Calu3 (cell line): ENCODE measurements at regions not wholly inside any gene's neighbourhood (a gene's known extent, or its start where the extent isn't known, plus 50 kb on each side); places are given as distances from the start of the nearest gene placed in this dataset.

Source experiments
- BruUV-seq: library from RNA; stranded (reverse); fragments of 400-500 nt; replicated peaks from 2 replicates; lab custom pipeline; 2021; lab: Mats Ljungman, UMichigan
- CTCF ChIA-PET: fragments of 300-600 bp; sonication (Branson Sonifier 250); formaldehyde crosslinking; loops from one replicate; lab custom pipeline; 2022; ENCODE audit warnings: antibody characterized with exemption; lab: Charles Lee
- DNase-seq: peaks from one replicate; pipeline ENCODE4 v3.0.0; 2022
- H3K27ac Mint-ChIP-seq: one replicate; pipeline ENCODE4 v1.8.0; 2022; ENCODE audit warnings: mixed read lengths; ENCODE audit not compliant: unreplicated experiment
- H3K27me3 Mint-ChIP-seq: one replicate; pipeline ENCODE4 v1.8.0; 2022; ENCODE audit warnings: mixed read lengths; ENCODE audit not compliant: unreplicated experiment
- H3K36me3 Mint-ChIP-seq: one replicate; pipeline ENCODE4 v1.8.0; 2022; ENCODE audit warnings: mild to moderate bottlenecking, moderate library complexity, mixed read lengths; ENCODE audit not compliant: insufficient read depth, unreplicated experiment
- H3K4me1 Mint-ChIP-seq: one replicate; pipeline ENCODE4 v1.8.0; 2022; ENCODE audit warnings: mild to moderate bottlenecking, low read depth, mixed read lengths; ENCODE audit not compliant: unreplicated experiment
- H3K4me3 Mint-ChIP-seq: one replicate; pipeline ENCODE4 v1.8.0; 2022; ENCODE audit warnings: mild to moderate bottlenecking, low read depth, moderate library complexity, mixed read lengths; ENCODE audit not compliant: unreplicated experiment
- H3K9me3 Mint-ChIP-seq: one replicate; pipeline ENCODE4 v1.8.0; 2022; ENCODE audit warnings: low read depth, mixed read lengths; ENCODE audit not compliant: unreplicated experiment
- CTCF ChIP-seq: fragments of 200-600 bp; IDR thresholded peaks from one replicate; pipeline ENCODE4 v1.8.0; 2022; ENCODE audit warnings: antibody characterized with exemption; ENCODE audit not compliant: unreplicated experiment
- intact Hi-C: fragments of 100-400 bp; cut with micrococcal nuclease; formaldehyde crosslinking; loops from one replicate; pipeline ENCODE4 v1.10.0; 2022; ENCODE audit not compliant: unreplicated experiment

DNA sequence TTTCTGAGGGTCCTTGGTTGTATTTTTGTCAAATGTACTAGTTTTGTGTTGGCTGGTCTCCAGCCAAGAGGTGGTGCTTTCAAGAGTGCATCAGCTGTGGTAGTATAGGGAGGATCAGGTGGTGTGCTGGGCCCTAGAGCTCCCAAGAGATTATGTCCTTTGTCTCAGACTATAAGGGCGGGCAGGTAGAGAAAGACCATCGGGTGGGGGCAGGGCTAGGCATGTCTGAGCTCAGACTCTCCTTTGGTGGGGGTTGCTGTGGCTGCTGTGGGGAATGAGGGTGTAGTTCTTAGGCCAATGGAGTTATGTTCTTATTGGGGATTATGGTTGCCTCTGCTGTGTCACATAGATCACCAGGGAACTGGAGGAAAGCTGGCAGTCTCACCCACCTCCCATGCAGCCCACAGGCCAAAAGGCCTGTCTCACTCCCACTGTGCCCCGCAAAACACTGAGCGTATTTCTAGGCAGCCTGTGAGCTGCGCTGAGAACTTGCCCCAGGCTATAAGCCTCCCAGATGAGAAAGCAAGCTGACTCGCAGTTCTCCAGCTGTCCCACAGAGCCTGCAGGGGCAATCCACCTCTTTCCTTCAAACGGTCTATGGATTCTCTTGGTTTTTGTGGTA, 1066.7 kb downstream of the GRM8 start:
- no TSS peak for BruUV-seq
- intact Hi-C loops, result no loop called here
- H3K4me1 Mint-ChIP-seq, result no peaks in the 10 kb centered on the region
- H3K27me3 Mint-ChIP-seq, result no peaks in the 10 kb centered on the region
- H3K4me3 Mint-ChIP-seq, result no peak overlapping the region
- CTCF ChIA-PET, result no interaction called here
- DNase-seq, result no peak
- no peak for TF ChIP-seq CTCF
- H3K27ac Mint-ChIP-seq, result no peak overlapping the region
- H3K36me3 Mint-ChIP-seq, result no peaks in the 10 kb centered on the region
- peaks cover 3% of the 10 kb centered on the region for H3K9me3 Mint-ChIP-seq

DNA sequence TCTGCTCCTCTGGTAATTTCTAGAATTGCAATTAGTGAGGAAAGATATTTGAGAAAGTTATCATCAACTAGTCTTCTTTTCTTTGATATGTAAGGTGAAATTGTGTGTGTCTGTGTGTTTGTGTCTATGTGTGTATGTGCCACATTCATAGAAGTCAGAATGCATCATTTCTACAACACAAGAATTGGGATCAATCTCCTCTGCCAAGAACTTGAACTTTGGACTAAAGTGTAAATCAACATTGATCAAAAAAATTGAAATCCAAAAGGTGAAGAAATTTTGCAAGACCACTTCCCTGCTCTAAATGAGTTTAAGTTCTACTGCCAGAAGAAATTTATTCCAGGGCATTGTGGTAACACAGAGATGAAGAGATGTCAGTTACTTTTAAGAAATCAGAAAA, 1072.8 kb downstream of the GRM8 start:
- CTCF ChIA-PET, result no interaction called here
- Mint-ChIP-seq H3K9me3 (peaks cover 3% of the 10 kb centered on the region), H3K4me3 (no peak overlapping the region), H3K27me3 (no peaks in the 10 kb centered on the region), H3K27ac (no peak overlapping the region), H3K36me3 (no peaks in the 10 kb centered on the region), H3K4me1 (no peaks in the 10 kb centered on the region)
- no peak for TF ChIP-seq CTCF
- intact Hi-C loops, result no loop called here
- BruUV-seq, result no TSS peak
- no peak for DNase-seq

GRCh38 chr7:126178865-126179264, 1073.9 kb downstream of the GRM8 start:
- H3K4me1 Mint-ChIP-seq, result no peaks in the 10 kb centered on the region
- H3K27me3 Mint-ChIP-seq, result no peaks in the 10 kb centered on the region
- no peak for TF ChIP-seq CTCF
- H3K36me3 Mint-ChIP-seq, result no peaks in the 10 kb centered on the region
- BruUV-seq, result no TSS peak
- H3K4me3 Mint-ChIP-seq, result no peak overlapping the region
- H3K9me3 Mint-ChIP-seq, result peaks cover 3% of the 10 kb centered on the region
- CTCF ChIA-PET, result no interaction called here
- intact Hi-C loops, result no loop called here
- DNase-seq, result no peak
- H3K27ac Mint-ChIP-seq, result no peak overlapping the region

- Mint-ChIP-seq H3K9me3 (peaks cover 3% of the 10 kb centered on the region), H3K4me3 (no peak overlapping the region), H3K4me1 (no peaks in the 10 kb centered on the region), H3K27me3 (no peaks in the 10 kb centered on the region), H3K27ac (no peak overlapping the region), H3K36me3 (no peaks in the 10 kb centered on the region)
- BruUV-seq, result no TSS peak
- intact Hi-C loops, result no loop called here
- DNase-seq, result no peak
- no peak for TF ChIP-seq CTCF
- CTCF ChIA-PET, result no interaction called here
Observed at GRCh38 chr7:126177782-126178181, 1075.0 kb downstream of the GRM8 start.
